Trophoblast cell (in vitro differentiated cells and primary cell): ENCODE measurements at regions not wholly inside any gene's neighbourhood (a gene's known extent, or its start where the extent isn't known, plus 50 kb on each side); places are given as distances from the start of the nearest gene placed in this dataset.
"Not testable (repeated sequence)": the region's sequence is repeated elsewhere in the genome, so short reads cannot be mapped to it uniquely, and the experiment has no call there.

ENCODE experiments used
- DNase-seq, 2 donors: peaks; one replicate each; pipeline ENCODE4 v3.0.0-alpha.2; 2016
- H2AFZ ChIP-seq: 2 replicates; pipeline ENCODE4 v1.6.1; 2013; ENCODE audit warnings: low read length, moderate library complexity, mild to moderate bottlenecking; ENCODE audit not compliant: insufficient read depth, poor library complexity
- H2AK5ac ChIP-seq: 2 replicates; pipeline ENCODE4 v1.6.1; 2013; ENCODE audit warnings: mild to moderate bottlenecking, low read length
- H2BK120ac ChIP-seq: 2 replicates; pipeline ENCODE4 v1.6.1; 2013; ENCODE audit warnings: low read length, mild to moderate bottlenecking, moderate library complexity; ENCODE audit not compliant: insufficient read depth, poor library complexity
- H2BK12ac ChIP-seq: 2 replicates; pipeline ENCODE4 v1.6.1; 2013; ENCODE audit warnings: mild to moderate bottlenecking, low read length, moderate library complexity
- H2BK5ac ChIP-seq: 2 replicates; pipeline ENCODE4 v1.6.1; 2013; ENCODE audit warnings: low read length, low read depth, moderate library complexity, mild to moderate bottlenecking; ENCODE audit not compliant: poor library complexity
- H3K14ac ChIP-seq: 2 replicates; pipeline ENCODE4 v1.6.1; 2013; ENCODE audit warnings: mild to moderate bottlenecking, low read length
- H3K18ac ChIP-seq: 2 replicates; pipeline ENCODE4 v1.6.1; 2013; ENCODE audit warnings: mild to moderate bottlenecking, low read length
- H3K23ac ChIP-seq: 2 replicates; pipeline ENCODE4 v1.6.1; 2013; ENCODE audit warnings: low read length
- H3K27ac ChIP-seq: 2 replicates; pipeline ENCODE4 v1.5.1; 2013; ENCODE audit warnings: low read depth, mild to moderate bottlenecking, inconsistent platforms, low read length, moderate library complexity
- H3K27me3 ChIP-seq: 2 replicates; pipeline ENCODE4 v1.6.1; 2013; ENCODE audit warnings: inconsistent platforms, mild to moderate bottlenecking, low read length, moderate library complexity; ENCODE audit not compliant: insufficient read depth
- H3K36me3 ChIP-seq, 2 experiments: 1 replicate in 1 of 2; 2 replicates in 1 of 2; pipeline ENCODE4 v1.6.1; 2013; ENCODE audit warnings: low read length in 2 of 2, mild to moderate bottlenecking in 2 of 2, moderate library complexity in 1 of 2; ENCODE audit not compliant: insufficient read depth in 2 of 2, control insufficient read depth in 1 of 2
- H3K4ac ChIP-seq: 2 replicates; pipeline ENCODE4 v1.6.1; 2013; ENCODE audit warnings: low read depth, mild to moderate bottlenecking, low read length, moderate library complexity
- H3K4me1 ChIP-seq, 2 experiments: 1 replicate in 1 of 2; 2 replicates in 1 of 2; pipeline ENCODE4 v1.6.1; 2013; ENCODE audit warnings: low read length in 2 of 2, mild to moderate bottlenecking in 2 of 2, moderate library complexity in 1 of 2; ENCODE audit not compliant: insufficient read depth in 2 of 2, control insufficient read depth in 1 of 2
- H3K4me2 ChIP-seq: 2 replicates; pipeline ENCODE4 v1.6.1; 2013; ENCODE audit warnings: inconsistent platforms, mild to moderate bottlenecking, low read length, moderate library complexity
- H3K4me3 ChIP-seq: 2 replicates; pipeline ENCODE4 v1.5.1; 2013; ENCODE audit warnings: mild to moderate bottlenecking, low read depth, low read length, inconsistent platforms
- H3K79me1 ChIP-seq: one replicate; pipeline ENCODE4 v1.6.1; 2013; ENCODE audit warnings: low read length
- H3K79me2 ChIP-seq: 2 replicates; pipeline ENCODE4 v1.6.1; 2013; ENCODE audit warnings: low read length, mild to moderate bottlenecking; ENCODE audit not compliant: control insufficient read depth, insufficient read depth, poor library complexity
- H3K9ac ChIP-seq: 2 replicates; pipeline ENCODE4 v1.6.1; 2013; ENCODE audit warnings: mild to moderate bottlenecking, low read length
- H3K9me3 ChIP-seq: 2 replicates; pipeline ENCODE4 v1.6.1; 2013; ENCODE audit warnings: low read depth, mild to moderate bottlenecking, control low read depth, inconsistent platforms, low read length; ENCODE audit not compliant: insufficient read depth
- H4K12ac ChIP-seq: 2 replicates; pipeline ENCODE4 v1.6.1; 2013; ENCODE audit warnings: low read depth, mild to moderate bottlenecking, low read length, moderate library complexity
- H4K8ac ChIP-seq: 2 replicates; pipeline ENCODE4 v1.6.1; 2013; ENCODE audit warnings: low read depth, mild to moderate bottlenecking, low read length, moderate library complexity
- H4K91ac ChIP-seq: one replicate; pipeline ENCODE4 v1.6.1; 2013; ENCODE audit warnings: low read depth, mild to moderate bottlenecking, low read length, moderate library complexity
- WGBS: extraction: QIAGEN DNeasy Blood & Tissue Kit; methylation state at CpG from one replicate; pipeline ENCODE4 v1.1.7; 2013; ENCODE audit warnings: missing lambda C conversion rate; ENCODE audit not compliant: insufficient read length, insufficient coverage; ENCODE audit errors: extremely low coverage; 5-methylcytosine and 5-hydroxymethylcytosine counted together

- Histone ChIP-seq H3K4me3 (no peak overlapping the region), H3K9ac (no peak overlapping the region), H3K23ac (no peak overlapping the region), H3K27me3 (no peaks in the 10 kb centered on the region), H2BK120ac (no peak overlapping the region), H3K36me3 (no peaks in the 10 kb centered on the region), H4K8ac (no peak overlapping the region), H2BK5ac (no peak overlapping the region), H2BK12ac (no peak overlapping the region), H3K79me2 (no peaks in the 10 kb centered on the region), H3K27ac (no peak overlapping the region), H3K4me2 (no peak overlapping the region), H3K4ac (no peak overlapping the region), H4K12ac (no peak overlapping the region), H3K9me3 (peaks cover 4% of the 10 kb centered on the region), H3K18ac (no peak overlapping the region), H4K91ac (no peak overlapping the region), H3K14ac (no peak overlapping the region), H3K4me1 (no peaks in the 10 kb centered on the region), H2AK5ac (no peak overlapping the region), H3K79me1 (no peaks in the 10 kb centered on the region), H2AFZ (no peak overlapping the region)
- no CpG with 5 or more reads among the region's 13 CpGs for WGBS
- DNase-seq, result no peak
Measured at GRCh38 chr5:2068531-2068930, 185.8 kb upstream of the IRX4 start.

- Histone ChIP-seq H4K91ac (no peak overlapping the region), H3K36me3 (no peaks in the 10 kb centered on the region), H2BK12ac (no peak overlapping the region), H3K79me2 (no peaks in the 10 kb centered on the region), H3K23ac (no peak overlapping the region), H3K4me2 (no peak overlapping the region), H3K79me1 (no peaks in the 10 kb centered on the region), H3K9ac (no peak overlapping the region), H4K12ac (no peak overlapping the region), H3K14ac (no peak overlapping the region), H4K8ac (no peak overlapping the region), H3K9me3 (peaks cover 4% of the 10 kb centered on the region), H2AK5ac (no peak overlapping the region), H3K4me1 (no peaks in the 10 kb centered on the region), H2AFZ (no peak overlapping the region), H3K4me3 (no peak overlapping the region), H2BK5ac (no peak overlapping the region), H3K18ac (no peak overlapping the region), H3K4ac (no peak overlapping the region), H3K27me3 (no peaks in the 10 kb centered on the region), H2BK120ac (no peak overlapping the region), H3K27ac (no peak overlapping the region)
- DNase-seq, result no peak
- no CpG with 5 or more reads among the region's 17 CpGs for WGBS
Measured at GRCh38 chr5:2066373-2066772, 183.6 kb upstream of the IRX4 start.

- H3K14ac ChIP-seq, H4K12ac ChIP-seq, H3K4me3 ChIP-seq, H3K23ac ChIP-seq, H3K9ac ChIP-seq, H4K91ac ChIP-seq, H3K4me2 ChIP-seq, H3K4me1 ChIP-seq, H2BK120ac ChIP-seq, H4K8ac ChIP-seq, H3K36me3 ChIP-seq, H3K79me2 ChIP-seq, H2BK5ac ChIP-seq, H2AK5ac ChIP-seq, H3K18ac ChIP-seq, H2BK12ac ChIP-seq, H3K27ac ChIP-seq, H2AFZ ChIP-seq, H3K9me3 ChIP-seq, H3K79me1 ChIP-seq, H3K4ac ChIP-seq, DNase-seq, H3K27me3 ChIP-seq: not testable (repeated sequence)
- WGBS, result no CpG with 5 or more reads among the region's 2 CpGs
Measured at GRCh38 chr5:2063380-2063779, 180.7 kb upstream of the IRX4 start.

GRCh38 chr5:2052687-2053086 is 170.0 kb upstream of the IRX4 start:
- H3K4ac ChIP-seq, result no peak overlapping the region
- no CpG with 5 or more reads among the region's 13 CpGs for WGBS
- no peak overlapping the region for H3K27ac ChIP-seq
- H3K4me2 ChIP-seq, result no peak overlapping the region
- no peak overlapping the region for H2BK120ac ChIP-seq
- no peak overlapping the region for H2AFZ ChIP-seq
- H2BK5ac ChIP-seq, result no peak overlapping the region
- no peaks in the 10 kb centered on the region for H3K27me3 ChIP-seq
- H3K9ac ChIP-seq, result no peak overlapping the region
- no peak overlapping the region for H3K18ac ChIP-seq
- no peak overlapping the region for H3K23ac ChIP-seq
- no peaks in the 10 kb centered on the region for H3K4me1 ChIP-seq
- DNase-seq, result no peak
- H3K14ac ChIP-seq, result no peak overlapping the region
- H4K8ac ChIP-seq, result no peak overlapping the region
- H2BK12ac ChIP-seq, result no peak overlapping the region
- H3K79me2 ChIP-seq, result no peaks in the 10 kb centered on the region
- no peak overlapping the region for H4K12ac ChIP-seq
- H3K9me3 ChIP-seq, result peaks cover 3% of the 10 kb centered on the region
- H3K4me3 ChIP-seq, result no peak overlapping the region
- no peak overlapping the region for H4K91ac ChIP-seq
- H3K79me1 ChIP-seq, result no peaks in the 10 kb centered on the region
- H2AK5ac ChIP-seq, result no peak overlapping the region
- H3K36me3 ChIP-seq, result no peaks in the 10 kb centered on the region
